Testis (tissue), 2 donors: ENCODE measurements at regions not wholly inside any gene's neighbourhood (a gene's known extent, or its start where the extent isn't known, plus 50 kb on each side); places are given as distances from the start of the nearest gene placed in this dataset.

Experiments used
- DNase-seq: peaks from one replicate; pipeline ENCODE4 v3.0.0-alpha.2; 2019
- H3K27ac ChIP-seq, 2 donors: fragments of 200-600 bp; sonication (generic); one replicate each; pipeline ENCODE4 v1.5.1; 2019
- H3K27me3 ChIP-seq: fragments of 200-600 bp; sonication (generic); one replicate; pipeline ENCODE4 v1.5.1; 2019
- H3K36me3 ChIP-seq: fragments of 200-600 bp; sonication (generic); one replicate; pipeline ENCODE4 v1.5.1; 2017; ENCODE audit warnings: low read depth; ENCODE audit errors: missing control alignments
- H3K4me1 ChIP-seq: fragments of 200-600 bp; sonication (generic); one replicate; pipeline ENCODE4 v1.5.1; 2019
- H3K4me3 ChIP-seq, 2 donors: fragments of 200-600 bp; sonication (generic); one replicate each; pipeline ENCODE4 v1.5.1; 2017 to 2019
- H3K9me3 ChIP-seq: fragments of 200-600 bp; sonication (generic); one replicate; pipeline ENCODE4 v1.5.1; 2017
- POLR2A ChIP-seq: fragments of 450-650 bp; IDR thresholded peaks from one replicate; pipeline ENCODE4 v1.6.1; 2017; ENCODE audit warnings: antibody characterized with exemption, mild to moderate bottlenecking, moderate library complexity
- WGBS, 2 donors: methylation state at CpG; one replicate each; pipeline ENCODE4 v1.1.5; 2018; 5-methylcytosine and 5-hydroxymethylcytosine counted together
- intact Hi-C: fragments of 100-400 bp; cut with DNase I; formaldehyde crosslinking; loops from one replicate; pipeline ENCODE4 v1.15.1; 2023; ENCODE audit warnings: low total_unique reads
- TF ChIP-seq, protein P1 (sequence below), 3 experiments: fragments of 450-650 bp in 2 of 3; fragments of 200-600 bp in 1 of 3; sonication (generic) in 1 of 3; IDR thresholded peaks; one replicate each; pipeline ENCODE4 v1.5.1; 2016 to 2019; ENCODE audit warnings: antibody characterized with exemption in 3 of 3, mild to moderate bottlenecking in 2 of 3, moderate library complexity in 1 of 3

DNA sequence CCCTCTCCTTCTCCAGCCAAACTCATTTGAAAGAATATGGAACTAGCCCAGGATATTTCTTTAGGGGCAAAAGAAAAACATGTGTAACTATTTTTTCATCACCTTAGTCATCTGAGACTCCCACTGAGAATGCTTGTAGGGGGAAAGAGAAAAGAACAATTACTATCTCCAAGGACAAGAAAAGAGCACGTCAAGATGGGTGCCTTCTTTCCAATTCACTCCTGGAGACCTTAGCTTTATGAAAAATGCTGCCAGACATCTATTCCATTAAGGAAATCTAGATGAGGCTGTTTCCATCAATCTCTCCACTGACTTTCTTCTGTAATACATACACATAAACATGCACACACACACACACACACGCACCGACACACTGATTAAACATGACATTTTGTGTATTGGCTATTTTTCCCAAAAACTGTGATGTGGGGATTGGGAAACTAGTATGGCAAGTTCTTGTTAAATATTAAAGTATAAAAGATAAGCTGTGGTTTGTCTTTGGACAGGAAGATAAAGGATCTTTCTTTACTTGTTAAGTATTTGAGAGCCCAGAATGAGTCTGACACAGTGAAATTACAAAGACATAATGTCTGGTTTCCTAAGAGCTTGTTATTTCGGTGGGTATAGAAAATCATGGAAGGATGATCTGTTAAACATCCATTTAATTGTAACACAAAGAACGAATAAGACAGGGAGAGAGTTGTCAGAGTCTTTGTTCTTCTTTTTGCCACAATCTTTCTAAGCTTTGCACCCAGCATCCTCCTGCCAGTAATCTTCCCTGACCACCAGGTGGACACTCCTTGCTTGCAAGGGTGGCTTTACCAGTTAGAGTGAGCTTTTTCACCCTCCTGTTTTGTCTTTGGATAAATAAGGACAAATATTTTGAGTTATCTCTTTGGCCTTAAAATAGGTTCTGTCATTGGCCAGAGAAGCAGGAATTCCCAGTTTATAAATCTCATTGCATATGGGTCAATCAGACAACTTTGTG is 177.3 kb upstream of the TMEM72 start:
- Histone ChIP-seq H3K36me3 (no peaks in the 10 kb centered on the region), H3K9me3 (no peaks in the 10 kb centered on the region), H3K27me3 (no peaks in the 10 kb centered on the region), H3K4me3 (no peak overlapping the region), H3K4me1 (no peaks in the 10 kb centered on the region), H3K27ac (no peak overlapping the region)
- intact Hi-C loops = no loop called here
- WGBS, 2 donors = 66 to 80% methylated on average over 5 of the region's 5 CpGs
- TF ChIP-seq POLR2A = no peak
- TF ChIP-seq, protein P1, sequence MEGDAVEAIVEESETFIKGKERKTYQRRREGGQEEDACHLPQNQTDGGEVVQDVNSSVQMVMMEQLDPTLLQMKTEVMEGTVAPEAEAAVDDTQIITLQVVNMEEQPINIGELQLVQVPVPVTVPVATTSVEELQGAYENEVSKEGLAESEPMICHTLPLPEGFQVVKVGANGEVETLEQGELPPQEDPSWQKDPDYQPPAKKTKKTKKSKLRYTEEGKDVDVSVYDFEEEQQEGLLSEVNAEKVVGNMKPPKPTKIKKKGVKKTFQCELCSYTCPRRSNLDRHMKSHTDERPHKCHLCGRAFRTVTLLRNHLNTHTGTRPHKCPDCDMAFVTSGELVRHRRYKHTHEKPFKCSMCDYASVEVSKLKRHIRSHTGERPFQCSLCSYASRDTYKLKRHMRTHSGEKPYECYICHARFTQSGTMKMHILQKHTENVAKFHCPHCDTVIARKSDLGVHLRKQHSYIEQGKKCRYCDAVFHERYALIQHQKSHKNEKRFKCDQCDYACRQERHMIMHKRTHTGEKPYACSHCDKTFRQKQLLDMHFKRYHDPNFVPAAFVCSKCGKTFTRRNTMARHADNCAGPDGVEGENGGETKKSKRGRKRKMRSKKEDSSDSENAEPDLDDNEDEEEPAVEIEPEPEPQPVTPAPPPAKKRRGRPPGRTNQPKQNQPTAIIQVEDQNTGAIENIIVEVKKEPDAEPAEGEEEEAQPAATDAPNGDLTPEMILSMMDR (IDR thresholded peaks at IDR 0.05) = no peak
- no peak for DNase-seq

- Histone ChIP-seq H3K27ac (no peak overlapping the region), H3K4me1 (no peaks in the 10 kb centered on the region), H3K4me3 (no peak overlapping the region), H3K9me3 (no peaks in the 10 kb centered on the region), H3K36me3 (no peaks in the 10 kb centered on the region), H3K27me3 (no peaks in the 10 kb centered on the region)
- TF ChIP-seq POLR2A = no peak
- TF ChIP-seq, protein P1 (IDR thresholded peaks at IDR 0.05) = no peak
- no peak for DNase-seq
- WGBS, 2 donors = 58 to 66% methylated on average over 4 of the region's 4 CpGs
- intact Hi-C loops = no loop called here
Measured at GRCh38 chr10:44742248-44742647, 168.9 kb upstream of the TMEM72 start.

DNA sequence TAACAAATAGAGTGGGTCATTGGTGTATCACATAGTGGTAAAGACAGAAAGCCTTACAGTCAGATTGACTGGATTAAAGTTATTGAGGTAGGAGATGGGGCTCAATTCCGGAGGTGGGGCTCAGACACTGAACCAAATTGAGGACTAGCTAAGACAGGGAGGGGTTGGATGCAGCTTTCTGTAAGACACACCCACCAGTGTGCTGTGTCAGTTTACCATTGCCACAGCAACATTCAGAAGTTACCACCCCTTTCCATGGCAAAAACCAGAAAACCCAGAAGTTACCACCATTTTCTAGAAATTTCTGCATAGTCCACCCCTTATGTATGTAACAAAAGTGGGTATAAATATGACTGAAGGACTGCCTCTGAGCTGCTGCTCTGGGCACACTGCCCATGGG is 167.6 kb upstream of the TMEM72 start:
- no peaks in the 10 kb centered on the region for H3K4me1 ChIP-seq
- no peaks in the 10 kb centered on the region for H3K36me3 ChIP-seq
- no peaks in the 10 kb centered on the region for H3K9me3 ChIP-seq
- WGBS, 2 donors = 86 to 97% methylated on average over 1 of the region's 1 CpG
- intact Hi-C loops = no loop called here
- H3K27ac ChIP-seq = no peak overlapping the region
- H3K27me3 ChIP-seq = no peaks in the 10 kb centered on the region
- H3K4me3 ChIP-seq = no peak overlapping the region
- no peak for DNase-seq
- no peak for TF ChIP-seq POLR2A
- TF ChIP-seq, protein P1 (IDR thresholded peaks at IDR 0.05) = no peak

GRCh38 chr10:44745920-44746319 is 165.2 kb upstream of the TMEM72 start:
- no peak for DNase-seq
- TF ChIP-seq, protein P1 (IDR thresholded peaks at IDR 0.05) = no peak
- Histone ChIP-seq H3K4me3 (no peak overlapping the region), H3K27ac (no peak overlapping the region), H3K4me1 (no peaks in the 10 kb centered on the region), H3K36me3 (no peaks in the 10 kb centered on the region), H3K9me3 (no peaks in the 10 kb centered on the region), H3K27me3 (no peaks in the 10 kb centered on the region)
- intact Hi-C loops = no loop called here
- 50 to 67% methylated on average over 2 of the region's 2 CpGs for WGBS, 2 donors
